C4-2B (cell line): ENCODE measurements at regions not wholly inside any gene's neighbourhood (a gene's known extent, or its start where the extent isn't known, plus 50 kb on each side); places are given as distances from the start of the nearest gene placed in this dataset.

Experiments
- H3K27ac ChIP-seq: fragments of 450-650 bp; 2 replicates; pipeline ENCODE4 v1.5.1; 2017
- ZFX ChIP-seq: fragments of 450-650 bp; IDR thresholded peaks from 2 replicates; pipeline ENCODE4 v1.6.1; 2017
- TF ChIP-seq, protein P1 (sequence below): fragments of 450-650 bp; conservative IDR thresholded peaks from 2 replicates; pipeline ENCODE4 v1.5.1; 2017; ENCODE audit warnings: mild to moderate bottlenecking

DNA sequence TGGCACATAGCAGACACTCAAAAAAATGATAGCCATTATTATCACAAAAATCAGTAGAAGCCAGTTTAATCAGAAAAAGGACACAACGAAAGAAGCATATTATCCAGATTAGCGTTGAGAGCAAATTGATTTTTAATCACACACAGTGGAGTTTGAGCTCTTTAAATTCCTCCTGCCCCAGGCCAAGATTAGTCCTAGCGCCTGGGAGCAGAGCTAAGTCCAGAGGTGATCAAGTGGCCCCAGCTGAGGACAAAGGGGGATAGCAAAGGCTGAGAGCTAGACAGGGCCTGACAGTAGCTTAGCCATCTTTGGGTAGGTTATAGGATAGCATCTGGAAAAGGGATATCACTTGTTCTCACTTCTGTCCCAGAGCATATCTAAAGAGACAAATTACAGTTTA lies 133.6 kb downstream of the NXPE2 start:
- H3K27ac ChIP-seq: no peak overlapping the region
- TF ChIP-seq, protein P1, sequence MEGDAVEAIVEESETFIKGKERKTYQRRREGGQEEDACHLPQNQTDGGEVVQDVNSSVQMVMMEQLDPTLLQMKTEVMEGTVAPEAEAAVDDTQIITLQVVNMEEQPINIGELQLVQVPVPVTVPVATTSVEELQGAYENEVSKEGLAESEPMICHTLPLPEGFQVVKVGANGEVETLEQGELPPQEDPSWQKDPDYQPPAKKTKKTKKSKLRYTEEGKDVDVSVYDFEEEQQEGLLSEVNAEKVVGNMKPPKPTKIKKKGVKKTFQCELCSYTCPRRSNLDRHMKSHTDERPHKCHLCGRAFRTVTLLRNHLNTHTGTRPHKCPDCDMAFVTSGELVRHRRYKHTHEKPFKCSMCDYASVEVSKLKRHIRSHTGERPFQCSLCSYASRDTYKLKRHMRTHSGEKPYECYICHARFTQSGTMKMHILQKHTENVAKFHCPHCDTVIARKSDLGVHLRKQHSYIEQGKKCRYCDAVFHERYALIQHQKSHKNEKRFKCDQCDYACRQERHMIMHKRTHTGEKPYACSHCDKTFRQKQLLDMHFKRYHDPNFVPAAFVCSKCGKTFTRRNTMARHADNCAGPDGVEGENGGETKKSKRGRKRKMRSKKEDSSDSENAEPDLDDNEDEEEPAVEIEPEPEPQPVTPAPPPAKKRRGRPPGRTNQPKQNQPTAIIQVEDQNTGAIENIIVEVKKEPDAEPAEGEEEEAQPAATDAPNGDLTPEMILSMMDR: no peak
- no peak for TF ChIP-seq ZFX

DNA sequence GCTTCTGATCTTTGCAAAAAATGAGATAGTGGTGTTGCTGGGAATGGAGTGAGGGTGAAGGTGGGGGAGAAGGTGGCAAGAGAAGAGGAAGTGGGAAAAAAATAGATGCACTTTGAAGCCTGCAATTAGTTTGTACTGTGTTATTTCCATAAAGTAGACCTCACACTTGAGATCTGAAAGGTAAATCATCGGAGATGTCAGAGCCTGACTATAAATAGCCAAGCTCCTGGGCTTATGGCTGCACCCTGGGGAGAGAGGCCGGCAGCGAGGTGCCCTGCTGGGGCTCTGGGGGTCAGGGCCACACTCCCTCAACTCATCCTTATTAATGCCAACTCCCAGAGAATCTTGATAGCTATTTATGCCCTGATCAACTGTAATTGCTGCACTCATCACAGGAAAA lies 134.4 kb downstream of the NXPE2 start:
- no peak for TF ChIP-seq ZFX
- TF ChIP-seq, protein P1: no peak
- no peak overlapping the region for H3K27ac ChIP-seq

DNA sequence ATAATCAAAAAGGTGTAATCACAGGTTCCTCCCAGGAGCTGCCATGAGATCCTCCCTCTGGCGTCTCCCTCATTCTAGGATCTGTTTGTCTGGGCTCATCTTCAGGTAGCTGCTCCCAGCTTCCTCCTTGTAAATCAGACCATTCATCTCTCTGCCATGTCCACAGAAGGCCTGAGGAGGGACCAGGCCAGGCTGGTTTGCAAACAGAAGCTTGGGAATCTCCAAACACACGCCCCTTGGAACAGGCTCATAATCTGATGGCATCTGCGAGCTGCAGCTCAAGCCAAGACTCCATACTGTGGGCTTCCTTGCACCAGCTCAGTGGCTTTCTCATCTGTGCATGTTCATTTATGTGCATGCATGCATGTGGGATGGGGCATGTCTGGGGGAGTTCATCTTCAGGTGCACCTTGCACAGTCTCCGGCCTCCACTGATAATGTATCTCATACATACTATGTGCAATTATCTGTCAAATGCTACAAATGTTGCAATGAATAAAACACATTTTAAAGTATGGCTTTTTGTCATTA lies 134.9 kb downstream of the NXPE2 start:
- TF ChIP-seq, protein P1: no peak
- no peak for TF ChIP-seq ZFX
- no peak overlapping the region for H3K27ac ChIP-seq

DNA sequence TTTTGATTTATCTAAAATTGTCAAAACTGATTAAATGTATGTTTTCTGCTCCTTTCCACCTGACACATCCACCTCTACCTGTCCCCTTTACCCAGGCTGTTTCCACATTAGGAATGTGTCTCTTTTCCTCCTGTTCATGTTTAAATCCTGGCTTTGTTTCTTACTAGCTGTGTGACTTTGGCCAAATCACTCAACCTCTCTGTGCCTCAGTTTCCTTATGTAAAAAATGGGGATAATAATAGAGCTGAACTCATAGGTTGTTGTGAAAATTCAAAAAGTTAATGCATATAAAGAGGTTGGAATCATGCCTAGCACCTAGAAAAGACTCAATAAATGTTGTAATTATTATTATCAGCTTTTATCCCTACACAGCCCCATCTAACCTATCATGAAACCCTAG lies 136.8 kb downstream of the NXPE2 start:
- H3K27ac ChIP-seq: no peak overlapping the region

DNA sequence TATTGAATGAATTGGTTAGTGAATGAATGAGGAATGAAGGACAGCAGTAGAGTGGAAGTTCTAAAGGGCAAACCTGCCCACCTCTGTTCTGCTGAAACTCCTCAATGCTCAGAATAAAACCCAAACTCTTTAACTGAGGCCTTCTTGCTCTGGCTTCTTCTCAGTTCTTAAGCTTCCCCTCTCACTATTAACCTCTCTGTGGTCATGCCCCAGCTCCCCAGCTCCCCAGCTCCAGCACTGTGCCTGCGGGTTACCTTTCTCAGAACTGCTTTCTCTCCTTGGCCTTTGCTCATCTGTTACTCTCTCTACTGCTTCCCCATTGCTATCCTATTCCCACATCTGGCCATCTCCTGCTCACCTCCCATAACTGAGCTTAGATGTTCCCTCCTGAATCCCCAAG lies 137.4 kb downstream of the NXPE2 start:
- H3K27ac ChIP-seq: no peak overlapping the region
- no peak for TF ChIP-seq ZFX
- TF ChIP-seq, protein P1: no peak

More for the DNA sequence above, 136.8 kb downstream of the NXPE2 start:
- TF ChIP-seq, protein P1: no peak
- no peak for TF ChIP-seq ZFX

DNA sequence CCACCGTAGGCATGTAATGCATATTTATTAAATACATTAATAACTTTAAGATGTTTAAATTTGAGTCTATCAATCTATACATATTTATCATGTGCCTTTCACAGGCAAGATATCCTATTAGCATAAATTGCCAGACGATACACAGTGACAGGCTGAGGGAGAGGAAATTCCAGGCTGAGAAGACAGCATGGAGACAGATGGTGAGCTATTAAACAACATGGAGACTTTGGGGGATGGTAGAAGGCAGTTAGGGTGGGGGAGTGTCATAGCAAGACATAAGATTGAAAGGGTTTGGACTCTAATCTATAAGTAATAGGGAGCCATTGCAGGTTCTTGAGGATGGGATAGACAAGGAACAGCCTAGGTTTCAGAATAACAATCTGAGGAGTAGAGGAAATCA lies 138.5 kb downstream of the NXPE2 start:
- H3K27ac ChIP-seq: no peak overlapping the region
- TF ChIP-seq, protein P1: no peak
- TF ChIP-seq ZFX: no peak

DNA sequence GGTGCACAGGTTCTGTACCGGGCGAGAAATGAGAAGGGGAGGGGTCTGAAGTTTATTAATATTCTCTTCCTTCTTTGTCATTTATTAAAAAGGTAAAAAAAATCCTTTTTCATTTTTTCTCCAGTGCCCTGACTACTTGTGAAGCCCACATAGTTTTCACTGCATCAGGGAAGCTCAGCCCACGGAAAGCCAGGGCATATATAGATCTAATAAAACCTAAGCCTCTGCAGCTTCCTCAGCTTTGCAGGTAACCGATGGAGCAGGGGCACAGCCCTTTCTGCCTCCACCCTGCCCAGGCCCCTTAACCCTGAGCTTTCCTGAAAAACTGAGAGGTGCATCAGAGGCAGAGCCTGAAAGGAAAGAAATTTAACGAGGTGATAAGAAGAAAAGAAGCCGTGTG lies 140.1 kb downstream of the NXPE2 start:
- TF ChIP-seq ZFX: no peak
- TF ChIP-seq, protein P1: no peak
- H3K27ac ChIP-seq: no peak overlapping the region
